BE2C (cell line): ENCODE measurements at regions not wholly inside any gene's neighbourhood (a gene's known extent, or its start where the extent isn't known, plus 50 kb on each side); places are given as distances from the start of the nearest gene placed in this dataset.

ENCODE experiments used
- DNase-seq: peaks from one replicate; pipeline ENCODE4 v3.0.0-alpha.2; 2020
- H3K27me3 ChIP-seq: fragments of 250-450 bp; sonication (Bioruptor Pico); 2 replicates; pipeline ENCODE4 v1.5.1; 2020; ENCODE audit warnings: mild to moderate bottlenecking
- H3K36me3 ChIP-seq: fragments of 250-450 bp; sonication (Bioruptor Pico); 2 replicates; pipeline ENCODE4 v1.5.1; 2020; ENCODE audit warnings: mild to moderate bottlenecking
- H3K4me1 ChIP-seq: fragments of 250-450 bp; sonication (Bioruptor Pico); 2 replicates; pipeline ENCODE4 v1.5.1; 2020
- H3K4me3 ChIP-seq: 2 replicates; pipeline ENCODE4 v1.5.1; 2011; ENCODE audit warnings: low read depth, low read length
- H3K9me3 ChIP-seq: fragments of 250-450 bp; sonication (Bioruptor Pico); 2 replicates; pipeline ENCODE4 v1.5.1; 2020
- TF ChIP-seq, protein P1 (sequence below): IDR thresholded peaks from 2 replicates; pipeline ENCODE4 v1.5.1; 2012; ENCODE audit warnings: mild to moderate bottlenecking, low read depth, low read length

DNA sequence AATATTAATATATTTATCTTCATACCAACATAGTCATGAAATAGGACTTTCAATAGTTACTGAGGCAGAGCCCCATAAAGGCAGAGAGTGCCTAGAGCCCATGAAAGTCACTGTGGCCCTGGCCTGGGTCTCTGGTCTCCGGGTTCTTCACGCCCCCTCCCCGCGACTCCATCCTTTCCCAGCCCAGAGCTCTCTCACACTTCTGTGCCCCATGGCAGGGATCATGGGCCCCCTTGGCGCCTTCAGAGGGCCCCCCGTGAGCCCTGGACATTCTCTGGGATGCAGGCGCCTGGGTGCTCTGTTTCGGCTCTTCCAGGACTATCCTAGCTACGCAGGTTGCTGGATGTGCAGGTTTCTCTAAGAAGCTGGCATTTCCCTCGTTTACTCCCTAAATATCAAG is 228.4 kb downstream of the TEX29 start:
- TF ChIP-seq, protein P1, sequence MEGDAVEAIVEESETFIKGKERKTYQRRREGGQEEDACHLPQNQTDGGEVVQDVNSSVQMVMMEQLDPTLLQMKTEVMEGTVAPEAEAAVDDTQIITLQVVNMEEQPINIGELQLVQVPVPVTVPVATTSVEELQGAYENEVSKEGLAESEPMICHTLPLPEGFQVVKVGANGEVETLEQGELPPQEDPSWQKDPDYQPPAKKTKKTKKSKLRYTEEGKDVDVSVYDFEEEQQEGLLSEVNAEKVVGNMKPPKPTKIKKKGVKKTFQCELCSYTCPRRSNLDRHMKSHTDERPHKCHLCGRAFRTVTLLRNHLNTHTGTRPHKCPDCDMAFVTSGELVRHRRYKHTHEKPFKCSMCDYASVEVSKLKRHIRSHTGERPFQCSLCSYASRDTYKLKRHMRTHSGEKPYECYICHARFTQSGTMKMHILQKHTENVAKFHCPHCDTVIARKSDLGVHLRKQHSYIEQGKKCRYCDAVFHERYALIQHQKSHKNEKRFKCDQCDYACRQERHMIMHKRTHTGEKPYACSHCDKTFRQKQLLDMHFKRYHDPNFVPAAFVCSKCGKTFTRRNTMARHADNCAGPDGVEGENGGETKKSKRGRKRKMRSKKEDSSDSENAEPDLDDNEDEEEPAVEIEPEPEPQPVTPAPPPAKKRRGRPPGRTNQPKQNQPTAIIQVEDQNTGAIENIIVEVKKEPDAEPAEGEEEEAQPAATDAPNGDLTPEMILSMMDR, result no peak
- no peak for DNase-seq
- H3K9me3 ChIP-seq, result no peaks in the 10 kb centered on the region
- no peaks in the 10 kb centered on the region for H3K4me1 ChIP-seq
- no peak overlapping the region for H3K4me3 ChIP-seq
- no peaks in the 10 kb centered on the region for H3K27me3 ChIP-seq
- no peaks in the 10 kb centered on the region for H3K36me3 ChIP-seq

DNA sequence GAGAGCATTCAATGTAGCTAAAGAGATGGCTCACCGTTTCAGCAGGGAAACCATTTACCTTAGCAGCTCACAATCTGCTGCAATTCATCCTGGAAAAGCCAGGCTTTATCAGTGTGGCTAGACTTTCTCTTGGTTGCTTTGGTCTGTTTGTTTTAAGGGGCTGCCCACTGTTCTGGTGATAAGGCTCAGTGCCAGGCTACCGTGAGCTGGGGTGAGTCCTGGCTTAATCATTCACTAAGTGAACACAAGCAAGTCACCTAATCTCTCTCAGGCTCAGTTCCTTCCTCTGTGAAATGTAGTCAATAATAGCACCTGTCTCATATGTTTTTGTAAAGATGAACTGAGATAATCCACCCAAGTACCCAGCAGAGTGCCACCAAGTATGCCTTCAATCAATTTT is 229.0 kb downstream of the TEX29 start:
- Histone ChIP-seq H3K9me3 (no peaks in the 10 kb centered on the region), H3K27me3 (no peaks in the 10 kb centered on the region; the same call in 1 of the 2 replicates), H3K4me3 (no peak overlapping the region), H3K4me1 (no peaks in the 10 kb centered on the region), H3K36me3 (no peaks in the 10 kb centered on the region)
- no peak for DNase-seq
- TF ChIP-seq, protein P1, result no peak

- H3K4me1 ChIP-seq, result no peaks in the 10 kb centered on the region
- H3K9me3 ChIP-seq, result no peaks in the 10 kb centered on the region
- DNase-seq, result no peak
- peaks cover 2% of the 10 kb centered on the region for H3K27me3 ChIP-seq
- H3K36me3 ChIP-seq, result no peaks in the 10 kb centered on the region
- H3K4me3 ChIP-seq, result no peak overlapping the region
- TF ChIP-seq, protein P1, result no peak
Observed at GRCh38 chr13:111550062-111550461, 229.6 kb downstream of the TEX29 start.

DNA sequence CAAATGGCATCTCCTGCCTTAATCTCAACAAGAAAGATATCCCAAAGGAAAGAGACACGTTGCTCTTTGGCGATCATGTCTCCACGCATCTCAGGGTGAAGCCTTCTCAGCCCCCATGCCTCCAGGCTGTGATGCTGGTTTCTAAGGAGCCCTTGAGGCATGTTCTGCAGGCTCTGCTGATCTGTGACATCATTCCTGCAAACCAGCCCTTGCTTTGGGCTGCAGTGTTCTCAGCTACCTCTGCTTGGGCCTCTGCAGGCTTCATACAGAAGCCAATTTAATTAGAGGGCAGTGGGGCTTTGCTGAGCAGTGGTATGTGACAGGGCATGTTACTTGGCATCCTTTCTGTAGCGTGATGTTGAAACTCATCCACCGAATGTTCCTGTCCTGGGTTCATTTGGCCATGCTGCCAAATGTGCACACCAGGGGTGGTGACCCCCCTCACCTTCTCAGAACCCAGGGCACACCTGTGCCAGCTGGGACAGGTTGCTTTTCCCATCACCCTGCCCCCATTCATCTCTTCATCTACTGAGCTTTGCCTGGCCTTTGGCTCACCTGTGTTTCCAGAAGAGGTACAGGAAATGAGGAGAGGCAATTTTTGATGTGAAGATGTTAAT is 230.9 kb downstream of the TEX29 start:
- Histone ChIP-seq H3K27me3 (peaks cover 9% of the 10 kb centered on the region), H3K4me3 (no peak overlapping the region), H3K9me3 (no peaks in the 10 kb centered on the region), H3K36me3 (no peaks in the 10 kb centered on the region), H3K4me1 (no peaks in the 10 kb centered on the region)
- no peak for DNase-seq
- TF ChIP-seq, protein P1, result no peak

DNA sequence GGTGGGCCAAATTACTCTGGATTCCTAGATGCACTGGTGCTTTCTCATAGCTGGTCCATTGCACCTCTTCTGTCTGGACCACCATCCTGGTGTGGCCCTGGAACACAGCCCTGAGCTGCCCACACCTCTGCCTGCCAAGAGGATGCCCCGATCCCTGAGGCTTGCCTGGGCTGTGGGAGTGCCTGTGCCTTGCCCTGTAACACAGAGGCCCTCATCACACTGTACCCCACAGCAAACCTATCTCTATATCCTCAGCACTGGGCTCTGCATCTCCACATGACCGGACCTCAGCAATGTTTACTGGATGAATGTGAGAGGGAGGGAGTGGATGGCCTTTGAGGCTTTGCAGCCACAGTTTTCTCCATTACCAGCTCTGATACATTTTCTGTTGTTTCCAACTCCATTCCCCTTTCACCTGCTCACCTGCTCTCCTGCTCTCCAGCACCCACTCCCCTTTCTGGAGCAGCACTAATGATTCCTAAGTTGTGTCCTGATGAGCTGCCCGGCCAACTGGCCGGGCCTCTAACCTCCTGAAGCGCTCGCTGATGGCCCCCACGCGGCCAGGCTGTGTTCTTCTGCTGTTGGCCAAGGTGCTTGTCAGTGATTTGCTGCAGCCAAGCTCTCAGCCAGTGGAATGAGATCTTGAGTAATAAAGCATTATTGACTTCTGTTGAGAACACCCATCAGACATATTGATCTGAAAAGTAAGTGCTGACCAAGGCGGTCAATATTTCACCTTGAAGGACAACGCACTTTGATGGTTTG is 232.6 kb downstream of the TEX29 start:
- H3K4me1 ChIP-seq, result no peaks in the 10 kb centered on the region
- TF ChIP-seq, protein P1, result no peak
- H3K36me3 ChIP-seq, result no peaks in the 10 kb centered on the region
- H3K4me3 ChIP-seq, result no peak overlapping the region
- H3K27me3 ChIP-seq, result peaks cover 9% of the 10 kb centered on the region
- no peaks in the 10 kb centered on the region for H3K9me3 ChIP-seq
- no peak for DNase-seq

DNA sequence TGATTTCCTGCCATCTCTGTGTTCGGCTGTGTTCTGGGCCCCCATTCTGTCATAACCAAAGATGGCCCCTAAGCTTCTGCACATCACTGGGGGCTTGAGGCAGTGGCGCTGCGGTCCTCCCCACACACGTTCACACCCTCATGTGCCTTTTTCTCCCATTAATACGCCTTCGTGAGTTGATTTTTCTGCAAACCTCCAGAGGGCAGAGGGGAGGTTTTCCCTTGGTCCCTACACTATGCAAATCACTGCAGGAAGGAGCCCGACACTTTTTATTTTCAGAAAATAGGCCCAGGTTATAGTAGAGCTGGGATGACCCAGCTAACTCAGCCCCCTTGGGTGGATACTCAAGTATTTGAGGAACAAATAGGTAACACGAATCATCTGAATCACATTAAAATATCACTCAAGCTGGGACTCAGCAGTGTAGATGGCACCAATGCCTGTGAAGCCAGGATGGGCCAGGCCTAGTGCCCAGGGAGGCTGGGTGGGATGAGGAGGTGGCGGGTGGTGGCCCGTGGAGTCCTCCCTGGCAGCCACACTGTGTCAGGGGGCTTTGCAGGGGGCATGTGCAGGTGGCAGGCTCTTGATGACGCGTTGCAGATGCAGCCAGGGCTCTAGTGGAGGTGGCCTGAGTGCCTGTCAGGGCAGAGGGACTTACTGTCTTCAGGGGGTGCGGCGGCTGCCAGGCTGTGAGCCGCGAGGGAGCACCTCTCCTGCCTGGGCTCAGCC is 234.3 kb downstream of the TEX29 start:
- no peak for DNase-seq

More for the DNA sequence above, 234.3 kb downstream of the TEX29 start:
- Histone ChIP-seq H3K27me3 (peaks cover 12% of the 10 kb centered on the region), H3K4me1 (no peaks in the 10 kb centered on the region), H3K36me3 (no peaks in the 10 kb centered on the region), H3K4me3 (no peak overlapping the region), H3K9me3 (no peaks in the 10 kb centered on the region)
- TF ChIP-seq, protein P1, result no peak
